Suprapubic skin (tissue), 4 donors: ENCODE measurements at regions not wholly inside any gene's neighbourhood (a gene's known extent, or its start where the extent isn't known, plus 50 kb on each side); places are given as distances from the start of the nearest gene placed in this dataset.

ENCODE experiments used
- CTCF ChIP-seq, 2 donors: fragments of 200-600 bp in 1 of 2; fragments of 450-650 bp in 1 of 2; sonication (generic) in 1 of 2; IDR thresholded peaks; one replicate each; pipeline ENCODE4 v1.5.1; 2016 to 2019; ENCODE audit warnings: antibody characterized with exemption in 2 of 2, mild to moderate bottlenecking in 1 of 2, moderate library complexity in 1 of 2
- POLR2A ChIP-seq, 2 donors: fragments of 450-650 bp; IDR thresholded peaks; one replicate each; pipeline ENCODE4 v1.6.1; 2017; ENCODE audit warnings: antibody characterized with exemption in 2 of 2, mild to moderate bottlenecking in 2 of 2, moderate library complexity in 2 of 2
- POLR2AphosphoS5 ChIP-seq, 3 donors: sonication (generic); formaldehyde crosslinking; IDR thresholded peaks; one replicate each; pipeline ENCODE4 v1.6.1; 2017; ENCODE audit warnings: antibody characterized with exemption in 3 of 3

DNA sequence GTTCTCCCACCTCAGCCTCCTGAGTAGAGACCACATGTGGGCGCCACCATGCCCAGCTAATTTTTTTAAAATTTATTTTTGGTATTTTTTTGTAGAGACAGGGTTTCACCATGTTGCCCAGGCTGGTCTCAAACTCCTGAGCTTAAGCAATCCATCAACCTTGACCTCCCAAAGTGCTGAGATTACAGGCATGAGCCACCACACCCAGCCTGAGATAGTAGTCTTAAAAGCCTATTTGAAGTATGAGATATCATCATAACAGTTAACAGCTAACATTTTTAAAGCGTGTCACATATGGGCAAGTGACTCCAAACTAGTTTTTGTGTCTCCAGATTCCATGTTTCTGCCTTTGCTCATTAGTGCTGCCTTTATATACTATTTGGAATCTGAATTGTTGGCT, 74.6 kb upstream of the WSCD2 start:
- no peak for TF ChIP-seq POLR2A (IDR thresholded peaks at IDR 0.05)
- TF ChIP-seq CTCF (IDR thresholded peaks at IDR 0.05): no peak
- no peak for TF ChIP-seq POLR2AphosphoS5 (IDR thresholded peaks at IDR 0.05)
